GM19372 (cell line): ENCODE measurements at regions not wholly inside any gene's neighbourhood (a gene's known extent, or its start where the extent isn't known, plus 50 kb on each side); places are given as distances from the start of the nearest gene placed in this dataset.
"Not testable (repeated sequence)": the region's sequence is repeated elsewhere in the genome, so short reads cannot be mapped to it uniquely, and the experiment has no call there.

Source experiments
- ATAC-seq: cut with Tn5 transposase; IDR thresholded peaks from one replicate; pipeline ENCODE4 v1.9.1; 2021; ENCODE audit warnings: mild to moderate bottlenecking, low read depth, moderate library complexity; ENCODE audit not compliant: unreplicated experiment

GRCh38 chr15:31647337-31647826 is 320.7 kb downstream of the KLF13 start:
- not testable (repeated sequence) for ATAC-seq

- ATAC-seq: not testable (repeated sequence)
Measured at GRCh38 chr15:31649634-31650033, 323.0 kb downstream of the KLF13 start.

- not testable (repeated sequence) for ATAC-seq
Measured at GRCh38 chr15:31650055-31650701, 323.5 kb downstream of the KLF13 start.

- ATAC-seq: not testable (repeated sequence)
Measured at GRCh38 chr15:31656915-31657314, 330.3 kb downstream of the KLF13 start.

GRCh38 chr15:31660816-31661215 is 334.2 kb downstream of the KLF13 start:
- no peak for ATAC-seq

GRCh38 chr15:31665732-31666131 is 339.1 kb downstream of the KLF13 start:
- ATAC-seq: not testable (repeated sequence)

GRCh38 chr15:31669158-31669908 is 342.7 kb downstream of the KLF13 start:
- not testable (repeated sequence) for ATAC-seq

GRCh38 chr15:31673263-31673662 is 346.6 kb downstream of the KLF13 start:
- not testable (repeated sequence) for ATAC-seq

GRCh38 chr15:31681529-31682259 is 348.6 kb upstream of the CHRNA7 start:
- not testable (repeated sequence) for ATAC-seq

- not testable (repeated sequence) for ATAC-seq
Measured at GRCh38 chr15:31687088-31687487, 343.2 kb upstream of the CHRNA7 start.

GRCh38 chr15:31696509-31696908 is 333.8 kb upstream of the CHRNA7 start:
- not testable (repeated sequence) for ATAC-seq

GRCh38 chr15:31705076-31705678 is 325.1 kb upstream of the CHRNA7 start:
- not testable (repeated sequence) for ATAC-seq

- ATAC-seq: peak; percentile 61
Measured at GRCh38 chr15:31707944-31708702, 322.2 kb upstream of the CHRNA7 start.

GRCh38 chr15:31708703-31709327 is 321.5 kb upstream of the CHRNA7 start:
- ATAC-seq: peak; percentile 78

GRCh38 chr15:31709479-31709878 is 320.8 kb upstream of the CHRNA7 start:
- ATAC-seq: not testable (repeated sequence)

GRCh38 chr15:31710806-31711205 is 319.5 kb upstream of the CHRNA7 start:
- ATAC-seq: not testable (repeated sequence)

GRCh38 chr15:31715208-31715607 is 315.1 kb upstream of the CHRNA7 start:
- ATAC-seq: not testable (repeated sequence)

- ATAC-seq: not testable (repeated sequence)
Measured at GRCh38 chr15:31718625-31719024, 311.7 kb upstream of the CHRNA7 start.

- ATAC-seq: not testable (repeated sequence)
Measured at GRCh38 chr15:31719396-31720022, 310.8 kb upstream of the CHRNA7 start.
